ENCODE measurements at regions not wholly inside any gene's neighbourhood (a gene's known extent, or its start where the extent isn't known, plus 50 kb on each side); places are given as distances from the start of the nearest gene placed in this dataset.
"Not testable (repeated sequence)": the region's sequence is repeated elsewhere in the genome, so short reads cannot be mapped to it uniquely, and the experiment has no call there.

DNA sequence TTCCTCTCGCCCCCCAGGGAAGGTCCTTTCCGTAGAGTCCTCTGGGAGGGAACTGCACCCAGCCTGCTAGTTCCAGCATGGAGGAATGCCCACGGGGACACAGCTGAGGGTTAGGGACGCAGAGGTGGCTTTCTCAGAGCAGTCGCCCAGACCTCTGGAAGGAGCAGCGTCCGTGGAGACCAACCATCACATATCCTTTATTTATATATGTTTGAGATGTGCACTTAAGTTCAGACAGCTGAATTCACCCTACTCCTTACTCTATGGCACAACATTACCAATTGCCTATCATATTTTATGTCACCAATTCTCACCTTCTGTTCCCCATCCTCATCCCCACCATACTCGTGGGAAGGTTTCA is 305.6 kb upstream of the DIO3 start:
- DNase-seq (ENCODE audit: low read depth in 2 of 2, low spot score in 1 of 2), result no peak

DNA sequence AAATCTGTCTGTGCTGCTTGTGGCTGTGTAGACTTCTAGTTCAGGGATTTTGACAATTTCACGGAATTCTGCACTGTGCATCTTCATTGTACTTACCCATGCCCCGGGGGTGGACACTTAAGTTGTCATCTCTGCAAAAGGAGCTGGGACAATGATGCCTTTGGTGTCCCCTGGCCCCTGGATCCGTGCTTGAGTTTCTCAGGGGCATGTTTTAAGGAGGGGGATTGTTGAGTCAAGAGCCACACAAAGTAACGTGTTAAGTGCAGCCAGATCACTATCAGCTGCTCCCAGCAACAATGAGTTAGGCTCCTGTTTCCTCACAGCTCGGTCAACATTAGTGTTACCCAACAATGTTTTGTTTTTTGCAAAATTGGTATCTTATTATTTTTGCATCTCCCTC is 305.0 kb upstream of the DIO3 start:
- no peak for DNase-seq (ENCODE audit: low read depth in 2 of 2, low spot score in 1 of 2)

DNA sequence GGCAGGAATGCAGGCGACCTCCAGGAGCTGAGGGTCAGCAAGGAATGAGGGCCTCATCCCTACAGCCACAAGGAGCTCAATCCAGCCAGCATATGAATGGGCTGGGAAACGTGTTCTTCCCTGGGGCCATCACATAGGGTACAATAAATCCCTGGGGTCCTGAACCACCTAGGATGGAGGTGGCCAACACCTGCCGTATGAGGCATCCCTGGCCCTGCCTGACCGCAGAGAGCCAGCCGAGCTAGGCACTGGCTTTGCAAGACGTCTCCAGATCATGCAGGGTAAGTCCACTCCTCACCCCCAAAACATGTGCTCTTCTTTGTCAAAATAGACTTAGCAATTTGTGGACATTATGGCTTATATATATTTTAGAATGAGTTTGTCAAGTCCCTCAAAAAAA is 303.7 kb upstream of the DIO3 start:
- DNase-seq (ENCODE audit: low read depth in 2 of 2, low spot score in 1 of 2), result no peak

DNA sequence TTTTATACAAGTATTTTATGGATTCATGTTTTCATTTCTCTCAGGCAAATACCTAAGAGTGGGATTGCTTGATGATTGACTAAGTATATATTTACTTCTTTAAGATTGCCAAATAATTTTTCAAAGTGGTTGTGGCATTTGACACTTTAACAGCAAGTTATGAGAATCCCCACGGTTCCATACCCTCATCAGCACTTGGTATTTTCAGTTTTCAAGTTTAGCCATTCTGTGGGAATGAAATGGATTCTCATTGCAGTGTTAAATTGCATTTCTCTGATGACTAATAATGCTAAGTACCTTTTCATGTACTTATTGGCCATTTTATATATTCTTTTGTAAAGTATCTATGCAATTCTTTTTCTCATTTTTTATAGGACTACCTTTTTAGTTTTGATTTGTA is 301.5 kb upstream of the DIO3 start:
- no peak for DNase-seq (ENCODE audit: low read depth in 2 of 2, low spot score in 1 of 2)

DNA sequence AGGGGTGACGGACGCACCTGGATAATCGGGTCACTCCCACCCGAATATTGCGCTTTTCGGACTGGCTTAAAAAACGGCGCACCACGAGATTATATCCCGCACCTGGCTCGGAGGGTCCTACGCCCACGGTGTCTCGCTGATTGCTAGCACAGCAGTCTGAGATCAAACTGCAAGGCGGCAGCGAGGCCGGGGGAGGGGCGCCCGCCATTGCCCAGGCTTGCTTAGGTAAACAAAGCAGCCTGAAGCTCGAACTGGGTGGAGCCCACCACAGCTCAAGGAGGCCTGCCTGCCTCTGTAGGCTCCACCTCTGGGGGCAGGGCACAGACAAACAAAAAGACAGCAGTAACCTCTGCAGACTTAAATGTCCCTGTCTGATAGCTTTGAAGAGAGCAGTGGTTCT is 294.9 kb upstream of the DIO3 start:
- DNase-seq (ENCODE audit: low read depth in 2 of 2, low spot score in 1 of 2), result not testable (repeated sequence)

DNA sequence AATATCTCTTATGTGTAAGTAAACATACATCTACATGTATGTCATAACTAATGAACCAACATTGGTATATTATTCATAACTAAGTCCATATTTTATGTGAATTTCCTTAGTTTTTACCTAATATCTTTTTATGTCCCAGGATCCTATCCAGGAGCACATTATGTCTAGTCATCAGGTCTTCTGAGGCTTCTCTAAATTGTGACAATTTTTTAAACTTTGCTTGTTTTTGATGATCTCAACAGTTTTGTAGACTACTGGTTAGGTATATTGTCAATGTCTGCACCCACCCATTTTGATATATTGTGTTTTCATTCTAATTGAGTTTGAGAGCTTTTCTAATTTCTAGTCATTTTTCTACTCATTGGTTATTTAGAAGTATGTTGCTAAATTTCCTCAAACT is 288.2 kb upstream of the DIO3 start:
- DNase-seq (ENCODE audit: low read depth in 2 of 2, low spot score in 1 of 2), result no peak

DNA sequence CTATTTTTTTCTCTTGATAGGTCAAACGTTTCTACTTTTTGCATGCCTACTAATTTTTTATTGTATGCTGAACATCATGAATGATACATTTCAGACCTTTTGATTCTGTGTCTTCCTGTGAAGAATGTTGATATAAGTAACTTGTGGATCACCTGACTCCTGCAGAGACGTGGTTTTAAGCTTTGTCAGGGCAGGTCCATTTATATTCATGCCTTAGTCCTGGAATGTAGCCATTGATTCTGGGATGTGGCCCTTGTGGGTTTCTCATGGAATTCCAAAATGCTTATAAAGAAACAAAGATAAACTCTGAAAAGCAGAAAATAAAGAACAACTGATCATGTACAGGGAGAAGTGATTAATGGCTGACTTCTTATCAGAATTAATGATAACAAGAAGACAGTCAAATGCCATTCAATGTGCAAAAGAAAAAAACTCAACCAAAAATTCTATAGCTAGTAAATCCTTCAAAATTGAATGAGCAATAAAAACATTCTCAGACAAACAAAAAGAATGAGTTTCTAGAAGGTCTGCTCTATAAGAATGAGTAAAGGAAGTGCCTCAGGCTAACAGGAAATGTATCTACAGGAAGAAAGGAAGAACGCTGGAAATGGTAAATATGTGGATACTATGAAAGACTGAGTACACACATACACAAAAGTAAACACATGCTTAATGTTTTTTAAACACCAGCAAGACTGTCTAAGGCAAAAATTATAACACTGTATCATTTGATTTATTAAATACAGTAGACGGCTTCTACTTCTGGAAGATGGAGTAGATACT is 284.8 kb upstream of the DIO3 start:
- DNase-seq (ENCODE audit: low read depth in 2 of 2, low spot score in 1 of 2), result no peak

DNA sequence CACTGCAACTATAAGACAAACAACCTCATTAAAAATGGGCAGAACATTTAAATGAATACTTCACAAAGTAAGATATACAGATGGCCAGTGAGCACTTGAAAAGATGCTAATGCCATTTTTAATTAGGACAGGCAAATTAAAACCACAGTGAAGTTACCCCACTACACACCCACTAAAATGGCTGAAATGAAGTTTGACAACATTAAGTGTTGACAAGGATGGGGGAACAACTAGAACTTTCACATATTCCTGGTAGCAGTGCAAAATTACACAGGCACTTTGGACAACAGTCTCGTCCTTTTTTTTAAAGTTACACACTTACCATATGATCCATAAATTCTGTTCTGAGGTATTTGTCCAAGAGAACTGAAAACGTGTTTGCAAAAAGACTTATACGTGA is 278.9 kb upstream of the DIO3 start:
- no peak for DNase-seq (ENCODE audit: low read depth in 2 of 2, low spot score in 1 of 2)

DNA sequence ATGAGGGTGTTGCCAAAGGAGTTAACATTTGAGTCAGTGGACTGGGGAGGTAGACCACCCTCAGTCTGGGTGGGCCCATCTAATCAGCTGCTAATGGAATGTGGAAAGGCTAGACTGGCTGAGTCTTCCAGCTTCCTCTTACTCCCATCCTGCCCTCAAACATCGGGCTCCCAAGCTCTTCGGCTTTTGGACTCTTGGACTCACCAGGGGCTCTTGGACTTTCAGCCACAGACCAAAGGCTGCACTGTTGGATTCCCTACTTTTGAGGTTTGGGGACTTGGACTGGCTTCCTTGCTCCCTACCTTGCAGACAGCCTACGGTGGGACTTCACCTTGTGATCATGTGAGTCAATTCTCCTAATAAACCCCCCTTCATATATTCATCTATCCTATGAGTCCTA is 276.6 kb upstream of the DIO3 start:
- no peak for DNase-seq (ENCODE audit: low read depth in 2 of 2, low spot score in 1 of 2)

DNA sequence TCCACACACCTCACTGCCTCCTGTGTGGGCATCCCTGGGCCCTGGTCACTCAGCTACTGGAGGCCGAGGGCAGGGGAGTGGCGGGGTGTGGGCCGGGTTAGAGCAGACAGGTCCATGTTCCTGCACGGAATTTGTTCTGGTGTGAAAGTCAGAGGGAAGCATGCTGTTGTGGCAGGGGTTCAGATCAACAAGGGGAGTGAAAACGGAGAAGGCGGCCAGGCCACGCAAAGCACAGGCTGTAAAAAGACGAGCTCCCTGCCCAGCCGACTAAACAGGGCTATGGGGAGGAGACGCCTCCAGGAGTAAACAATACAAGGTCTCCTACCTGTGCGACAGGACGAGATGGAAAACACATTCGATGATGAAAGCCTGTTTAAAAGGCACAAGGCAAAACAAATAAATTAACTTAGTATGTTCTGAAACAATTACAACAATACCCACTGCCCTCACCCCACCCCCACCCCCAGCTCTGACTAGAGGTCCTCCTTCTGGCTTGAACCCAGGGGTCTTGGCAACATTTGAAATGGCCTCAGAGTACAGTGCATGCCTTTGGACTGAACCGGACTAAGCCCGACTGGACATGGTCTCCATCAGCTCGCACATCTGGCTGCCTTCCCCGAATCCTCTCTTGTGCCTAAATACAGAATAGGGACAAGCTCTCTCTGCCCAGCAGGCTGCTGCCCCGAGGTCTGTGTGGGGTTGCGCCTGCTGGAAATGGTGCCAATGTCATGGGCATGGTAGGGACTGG is 274.9 kb upstream of the DIO3 start:
- DNase-seq (ENCODE audit: low read depth in 2 of 2, low spot score in 1 of 2), result no peak

DNA sequence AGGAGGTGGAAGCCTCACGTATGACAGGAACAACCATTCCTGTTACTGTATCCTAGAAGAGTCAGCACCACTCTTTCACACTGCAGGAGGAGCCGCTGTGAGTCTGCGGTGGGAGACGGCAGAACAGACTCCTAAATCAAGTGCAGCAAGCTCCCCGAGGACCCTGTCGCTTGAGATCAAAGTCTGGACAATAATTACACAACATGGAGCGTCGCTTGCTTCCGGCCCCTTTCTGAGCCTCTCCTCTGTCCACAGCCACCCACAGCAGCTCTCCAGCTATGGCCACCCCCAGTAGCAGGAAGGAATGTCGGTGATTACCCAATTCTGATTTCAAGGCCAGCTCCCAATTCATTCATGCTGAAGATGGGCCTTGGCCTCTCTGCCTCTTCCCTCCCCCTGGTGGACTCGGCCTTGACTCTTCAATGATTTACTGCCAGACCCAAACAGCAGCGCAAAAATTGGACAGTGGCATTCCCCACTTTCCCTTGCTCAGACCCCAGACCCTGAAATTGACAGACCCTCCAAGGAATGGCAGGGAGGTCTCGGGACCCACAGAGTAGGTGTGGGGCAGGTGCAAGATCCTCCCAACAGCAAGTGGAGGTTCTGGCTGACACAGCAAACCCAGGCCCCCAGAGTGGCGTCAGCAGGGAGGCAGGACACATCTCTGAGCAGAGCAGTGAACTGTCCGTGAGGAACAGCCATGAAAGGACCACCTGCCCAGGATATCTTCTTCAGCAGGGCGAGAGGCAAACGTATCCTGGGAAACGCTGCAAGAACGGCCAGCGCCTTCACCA is 272.7 kb upstream of the DIO3 start:
- DNase-seq (ENCODE audit: low read depth in 2 of 2, low spot score in 1 of 2), result no peak

DNA sequence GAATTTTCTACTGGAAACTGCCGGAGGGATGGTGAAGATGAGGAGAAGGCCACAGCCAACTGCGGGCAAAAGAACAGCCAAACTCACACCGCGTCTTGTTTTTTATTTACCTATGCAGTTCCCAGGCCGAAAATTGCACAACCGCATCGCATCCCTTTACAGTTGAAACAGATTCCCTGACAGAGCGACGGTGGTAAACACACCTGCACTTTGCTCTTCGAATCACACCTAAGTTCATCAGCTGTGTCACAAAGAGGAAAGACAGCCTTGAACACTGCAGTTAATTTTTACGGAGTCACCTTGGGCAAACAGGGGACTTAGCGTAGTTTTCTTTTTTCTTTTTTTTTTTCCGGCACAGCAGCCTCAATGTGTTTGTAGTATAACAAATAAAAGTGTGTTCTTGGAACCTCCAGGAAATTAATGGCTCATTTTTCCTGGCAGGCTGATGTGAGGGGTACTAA is 272.0 kb upstream of the DIO3 start:
- no peak for DNase-seq (ENCODE audit: low read depth in 2 of 2, low spot score in 1 of 2)

DNA sequence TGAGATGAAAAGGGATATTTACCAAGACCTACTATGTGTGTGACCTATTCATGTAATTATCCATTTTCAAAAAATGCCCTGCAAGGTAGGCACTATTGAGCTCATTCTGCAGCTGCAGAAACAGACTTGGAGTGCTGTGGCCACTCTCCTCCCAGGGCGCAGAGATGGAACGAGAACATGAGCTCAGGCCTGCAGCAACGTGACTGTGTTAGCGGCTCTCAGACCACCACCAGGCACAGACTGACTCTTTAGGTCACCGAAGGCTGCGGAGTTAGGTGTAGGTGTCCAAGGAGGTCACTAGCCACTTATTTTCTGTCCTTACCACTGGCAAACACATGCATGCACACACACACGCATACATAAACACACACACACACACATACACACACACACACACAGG is 271.4 kb upstream of the DIO3 start:
- DNase-seq (ENCODE audit: low read depth in 2 of 2, low spot score in 1 of 2), result no peak

DNA sequence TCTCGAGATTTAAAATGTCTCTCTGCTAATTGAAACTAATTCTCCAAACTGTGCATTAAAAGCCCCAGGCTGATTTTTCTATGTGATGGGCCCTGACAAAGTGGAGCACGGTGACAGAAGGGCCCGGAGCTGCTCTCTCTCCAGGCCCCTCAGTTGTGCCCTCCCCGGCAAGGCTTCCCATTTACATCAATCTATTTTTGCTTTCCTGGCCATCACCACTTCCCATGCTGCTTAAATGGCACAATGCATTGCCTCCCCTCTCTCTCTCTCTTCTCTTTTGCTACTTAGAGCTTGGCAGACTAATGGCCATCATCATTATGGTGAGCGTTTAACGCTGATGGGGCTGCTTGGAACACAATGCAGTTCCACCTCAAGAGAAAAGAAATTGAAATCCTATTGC is 270.7 kb upstream of the DIO3 start:
- DNase-seq (ENCODE audit: low read depth in 2 of 2, low spot score in 1 of 2), result no peak

DNA sequence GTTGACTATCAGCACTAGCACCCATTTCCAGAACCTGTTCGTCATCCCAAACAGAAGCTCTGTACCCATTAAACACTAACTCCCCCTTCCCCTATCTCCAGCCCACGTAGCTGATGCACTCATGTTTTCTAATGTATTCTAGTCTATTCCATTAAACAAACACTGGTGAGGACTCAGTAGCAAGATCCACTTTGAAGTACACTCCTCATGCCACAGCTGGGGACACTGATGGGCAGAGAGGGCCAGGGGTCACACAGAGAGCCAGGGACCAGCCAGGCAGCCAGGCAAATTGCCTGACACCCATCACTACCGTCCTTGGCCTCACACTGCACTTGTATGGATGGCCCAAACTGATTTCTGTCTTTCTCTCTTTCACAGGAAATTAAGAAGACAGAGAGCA is 269.9 kb upstream of the DIO3 start:
- no peak for DNase-seq (ENCODE audit: low read depth in 2 of 2, low spot score in 1 of 2)

DNA sequence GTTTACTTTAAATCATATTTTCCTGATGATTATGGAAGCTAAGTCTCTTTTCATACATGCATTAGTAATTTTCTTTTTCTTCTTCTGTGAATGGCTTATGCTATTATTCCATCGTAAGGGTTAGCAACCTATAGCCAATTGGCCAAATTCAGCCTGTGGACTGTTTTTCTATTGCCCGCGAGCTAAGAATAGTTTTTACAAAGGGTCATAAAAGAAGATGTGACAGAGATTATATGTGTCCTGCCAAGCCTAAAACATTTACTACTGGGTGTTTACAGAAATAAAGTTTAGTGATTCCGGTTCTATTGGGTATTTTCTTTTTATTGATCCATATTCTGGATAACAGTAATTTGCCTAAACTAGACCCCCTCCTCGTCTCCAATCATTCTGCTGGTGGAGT is 268.8 kb upstream of the DIO3 start:
- no peak for DNase-seq (ENCODE audit: low read depth in 2 of 2, low spot score in 1 of 2)

DNA sequence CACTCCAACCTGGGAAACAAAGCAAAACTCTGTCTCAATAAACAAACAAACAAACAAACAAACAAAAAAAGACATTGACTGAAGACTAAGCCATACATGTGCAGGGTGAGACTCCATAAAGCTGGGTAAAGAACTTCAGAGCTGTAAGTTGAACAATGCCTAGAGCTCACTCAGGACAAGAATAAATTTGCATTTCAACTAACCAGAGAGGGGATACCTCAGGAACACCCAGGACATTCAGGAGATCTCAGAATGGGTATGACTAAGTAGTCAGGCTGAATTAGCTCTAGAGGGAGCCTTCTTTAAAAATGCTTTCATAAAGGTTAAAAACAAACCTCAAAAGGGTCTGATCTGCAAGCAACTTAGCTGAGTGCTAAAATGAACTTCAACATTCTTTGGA is 267.7 kb upstream of the DIO3 start:
- DNase-seq (ENCODE audit: low read depth in 2 of 2, low spot score in 1 of 2), result no peak

DNA sequence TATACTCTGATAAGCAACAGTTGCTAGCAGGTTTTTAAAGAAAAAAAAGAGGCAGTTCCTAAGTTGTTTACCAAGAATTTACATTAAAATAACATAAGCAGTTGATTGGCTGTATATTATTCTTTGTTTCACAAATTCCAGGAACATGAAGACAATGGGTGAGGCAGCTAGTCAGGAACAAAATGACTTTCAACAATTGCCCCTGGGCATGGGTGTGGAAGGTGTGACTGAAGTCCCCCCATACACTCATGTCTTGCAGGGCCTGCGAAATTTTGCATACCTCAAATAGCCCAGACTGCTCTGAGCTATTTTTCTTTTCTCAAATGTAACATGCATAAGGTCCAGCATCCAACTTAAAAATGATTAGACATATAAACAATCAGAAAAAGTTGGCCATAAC is 267.2 kb upstream of the DIO3 start:
- no peak for DNase-seq (ENCODE audit: low read depth in 2 of 2, low spot score in 1 of 2)

DNA sequence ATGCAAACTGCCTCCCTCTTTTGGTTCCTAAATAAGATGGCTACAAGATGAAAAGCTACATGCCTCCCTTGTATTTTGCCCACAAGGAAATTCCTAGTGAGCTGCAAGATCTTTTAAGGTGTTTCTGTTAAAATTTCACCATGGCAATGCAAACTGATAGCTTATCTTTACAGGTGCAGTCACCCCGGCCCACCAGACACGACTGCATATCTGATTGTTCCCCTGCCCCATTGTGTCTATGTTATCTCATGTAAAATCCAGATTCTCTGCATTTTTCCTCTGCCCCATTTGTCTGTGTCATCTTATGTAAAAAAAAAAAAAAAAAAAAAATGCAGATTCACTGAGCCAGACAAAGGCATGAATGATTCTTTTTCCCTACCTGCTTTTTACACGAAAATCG is 261.5 kb upstream of the DIO3 start:
- not testable (repeated sequence) for DNase-seq (ENCODE audit: low read depth in 2 of 2, low spot score in 1 of 2)

DNA sequence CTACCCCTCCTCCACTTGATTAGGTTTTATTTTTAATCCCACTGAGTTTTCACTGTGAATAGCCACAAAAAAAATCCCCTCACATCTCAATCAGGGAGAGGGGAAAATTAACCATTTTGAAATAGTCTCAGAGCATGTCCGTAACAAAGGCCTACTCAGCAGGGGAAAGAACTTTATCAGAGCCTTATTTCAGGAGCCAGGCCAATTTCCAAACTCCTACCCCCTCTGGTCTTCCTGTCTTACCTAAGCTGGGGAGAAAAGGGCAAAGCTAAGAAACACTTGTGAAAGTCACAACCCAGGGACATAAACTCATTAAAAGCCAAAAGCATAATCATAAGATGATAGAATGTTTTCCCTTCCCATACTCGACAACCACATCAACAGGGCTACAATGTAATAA is 260.3 kb upstream of the DIO3 start:
- DNase-seq (ENCODE audit: low read depth in 2 of 2, low spot score in 1 of 2), result no peak

DNA sequence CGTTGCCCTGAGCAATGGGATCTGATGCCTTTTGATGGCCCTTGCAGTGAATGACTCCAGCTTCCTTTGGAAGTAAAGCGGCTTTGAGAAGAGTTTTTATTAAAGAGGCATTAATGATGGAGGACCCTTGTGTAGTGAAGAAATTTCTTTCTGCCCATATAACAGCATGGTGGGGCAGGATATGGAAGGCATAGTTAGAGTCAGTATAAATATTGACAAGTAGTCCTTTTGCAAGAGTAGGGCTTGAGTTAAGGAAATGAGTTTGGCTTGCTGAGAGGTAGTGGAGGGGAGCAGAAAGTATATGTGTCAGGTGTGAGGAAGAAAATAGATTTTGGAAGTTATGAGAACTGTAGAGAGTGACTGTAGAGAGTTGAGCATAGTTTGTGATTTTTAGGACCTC is 254.1 kb upstream of the DIO3 start:
- DNase-seq (ENCODE audit: low read depth in 2 of 2, low spot score in 1 of 2), result not testable (repeated sequence)

DNA sequence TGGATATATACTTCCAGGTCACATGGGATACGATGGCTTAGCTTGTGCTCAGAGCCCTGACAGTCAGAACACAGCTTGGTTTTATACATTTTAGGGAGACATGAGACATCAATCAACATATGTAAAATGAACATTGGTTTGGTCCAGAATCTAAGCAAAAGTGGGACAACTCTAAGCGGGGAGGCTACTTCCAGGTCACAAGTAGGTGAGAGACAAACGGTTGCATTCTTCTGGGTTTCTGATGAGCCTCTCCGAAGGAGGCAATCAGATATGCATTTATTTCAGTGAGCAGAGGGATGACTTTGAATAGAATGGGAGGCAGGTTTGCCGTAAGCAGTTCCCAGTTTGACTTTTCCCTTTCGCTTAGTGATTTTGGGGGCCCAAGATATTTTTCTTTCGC is 250.1 kb upstream of the DIO3 start:
- DNase-seq (ENCODE audit: low read depth in 2 of 2, low spot score in 1 of 2), result not testable (repeated sequence)
